Endothelial cell of umbilical vein (primary cell): ENCODE measurements at regions not wholly inside any gene's neighbourhood (a gene's known extent, or its start where the extent isn't known, plus 50 kb on each side); places are given as distances from the start of the nearest gene placed in this dataset.
"Not testable (repeated sequence)": the region's sequence is repeated elsewhere in the genome, so short reads cannot be mapped to it uniquely, and the experiment has no call there.

Source experiments
- BruUV-seq: library from RNA; stranded (reverse); fragments of 400-500 nt; replicated peaks from 2 replicates; lab custom pipeline; 2021; lab: Mats Ljungman, UMichigan
- CTCF ChIA-PET: fragments of 300-600, 350-600 bp; sonication (Branson Sonifier 250); formaldehyde crosslinking; loops from one replicate; lab custom pipeline; 2021; ENCODE audit warnings: antibody characterized with exemption, inconsistent platforms; lab: Charles Lee
- POLR2A ChIA-PET: fragments of 300-600, 350-600 bp; sonication (Branson Sonifier 250); formaldehyde crosslinking; loops from one replicate; lab custom pipeline; 2021; ENCODE audit warnings: antibody characterized with exemption, inconsistent platforms; lab: Charles Lee
- DNase-seq: peaks from one replicate; pipeline ENCODE4 v3.0.0-alpha.2; 2011; ENCODE audit warnings: low read depth, low spot score
- FAIRE-seq: peaks from 2 replicates; lab custom pipeline; 2011; peaks lifted over from hg19 to GRCh38; lab: Jason Lieb, UNC
- H2AFZ ChIP-seq: 2 replicates; pipeline ENCODE4 v1.6.0; 2012; ENCODE audit warnings: low read depth, low read length, control low read depth, inconsistent platforms
- H3K27ac ChIP-seq: 2 replicates; pipeline ENCODE4 v1.5.1; 2011; ENCODE audit warnings: low read depth, mild to moderate bottlenecking, control low read depth, low read length, moderate library complexity; ENCODE audit not compliant: insufficient read depth
- H3K27me3 ChIP-seq, 2 experiments: 2 replicates each; pipeline versions ENCODE4 v1.6.0 to v1.6.1; 2011; ENCODE audit warnings: low read length in 2 of 2, mixed read lengths in 1 of 2; ENCODE audit not compliant: control insufficient read depth in 2 of 2, insufficient read depth in 2 of 2
- H3K36me3 ChIP-seq, 2 experiments: 2 replicates in 1 of 2; 3 replicates in 1 of 2; pipeline ENCODE4 v1.5.1; 2011; ENCODE audit warnings: low read length in 2 of 2, mild to moderate bottlenecking in 1 of 2, moderate library complexity in 1 of 2; ENCODE audit not compliant: control insufficient read depth in 2 of 2, insufficient read depth in 2 of 2; ENCODE audit errors: extremely low read depth in 1 of 2
- H3K4me1 ChIP-seq: 3 replicates; pipeline ENCODE4 v1.5.1; 2011; ENCODE audit warnings: mild to moderate bottlenecking, low read length; ENCODE audit not compliant: control insufficient read depth, insufficient read depth; ENCODE audit errors: extremely low read depth
- H3K4me2 ChIP-seq: 2 replicates; pipeline ENCODE4 v1.6.1; 2011; ENCODE audit warnings: low read length, control low read depth, mixed read lengths; ENCODE audit not compliant: insufficient read depth
- H3K4me3 ChIP-seq, 3 experiments: fragments of 200-600 bp in 1 of 3; sonication (generic), shearing (Covaris generic) in 1 of 3; replicated peaks in 1 of 3; 2 replicates each; pipeline ENCODE4 v1.5.1; 2011 to 2016; ENCODE audit warnings: control low read depth in 3 of 3, low read length in 3 of 3, mild to moderate bottlenecking in 2 of 3, inconsistent platforms in 1 of 3, low read depth in 1 of 3, moderate library complexity in 1 of 3; ENCODE audit not compliant: insufficient read depth in 1 of 3
- H3K79me2 ChIP-seq: 2 replicates; pipeline ENCODE4 v1.6.0; 2012; ENCODE audit warnings: low read length, inconsistent platforms; ENCODE audit not compliant: control insufficient read depth, insufficient read depth
- H3K9ac ChIP-seq: replicated peaks from 2 replicates; pipeline ENCODE3; 2011; ENCODE audit warnings: low read length, control low read depth; ENCODE audit not compliant: insufficient read depth; ENCODE audit errors: extremely low read depth
- H3K9me1 ChIP-seq: replicated peaks from 3 replicates; pipeline ENCODE4 v1.6.0; 2011; ENCODE audit warnings: mild to moderate bottlenecking, low read length; ENCODE audit not compliant: control insufficient read depth, insufficient read depth; ENCODE audit errors: extremely low read depth
- H3K9me3 ChIP-seq: replicated peaks from 2 replicates; pipeline ENCODE4 v1.5.1; 2012; ENCODE audit warnings: low read length, inconsistent platforms; ENCODE audit not compliant: control insufficient read depth, insufficient read depth
- H4K20me1 ChIP-seq: replicated peaks from 2 replicates; pipeline ENCODE3; 2011; ENCODE audit warnings: mild to moderate bottlenecking, low read length; ENCODE audit not compliant: control insufficient read depth, insufficient read depth; ENCODE audit errors: extremely low read depth
- dilution Hi-C: fragments of 300-500 bp; cut with MboI; formaldehyde crosslinking; loops from one replicate; pipeline ENCODE4 v1.15.0; 2019; ENCODE audit warnings: low sequenced_read_pairs; ENCODE audit not compliant: extremely low pct_ligation_motif_present
- intact Hi-C: fragments of 100-400 bp; cut with micrococcal nuclease; formaldehyde crosslinking; loops from one replicate; pipeline ENCODE4 v1.10.0; 2022

DNA sequence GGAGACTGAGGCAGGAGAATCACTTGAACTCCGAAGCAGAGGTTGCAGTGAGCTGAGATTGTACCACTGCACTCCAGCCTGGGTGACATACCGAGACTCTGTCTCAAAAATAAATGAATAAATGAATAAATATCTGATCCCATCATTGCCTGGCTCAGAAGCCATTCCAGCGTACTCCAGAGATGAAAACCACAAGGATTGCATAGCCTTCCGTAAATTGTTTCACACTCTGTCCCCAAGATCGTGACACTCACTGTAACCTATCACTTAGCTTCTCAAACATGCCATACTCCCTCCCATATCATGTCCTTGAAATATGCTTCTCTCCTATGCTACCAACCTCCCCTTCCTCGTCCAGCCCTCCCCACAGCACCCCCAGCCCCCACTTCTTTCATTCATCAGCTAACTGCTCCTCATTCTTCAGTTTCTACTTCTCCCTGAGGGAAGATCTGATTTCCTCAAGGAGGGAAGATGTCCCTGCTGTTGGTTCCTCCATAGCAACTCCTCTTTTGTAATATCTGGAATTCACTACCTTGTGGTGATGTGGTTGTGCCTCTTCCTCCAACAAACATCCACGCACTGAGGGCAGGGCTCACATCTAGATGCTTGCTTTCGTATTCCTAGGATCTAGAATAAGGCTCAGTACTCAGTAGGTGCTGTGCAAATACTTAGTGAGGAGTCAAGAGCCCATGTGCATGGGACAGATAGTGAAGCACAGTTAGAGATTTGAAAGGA, 744.9 kb upstream of the TPTE start:
- FAIRE-seq, DNase-seq, BruUV-seq, H3K27me3 ChIP-seq, H3K27ac ChIP-seq, H4K20me1 ChIP-seq, POLR2A ChIA-PET, H3K4me3 ChIP-seq, intact Hi-C loops, H3K4me2 ChIP-seq, H3K9me1 ChIP-seq, H3K79me2 ChIP-seq, H3K36me3 ChIP-seq, dilution Hi-C loops, H3K4me1 ChIP-seq, CTCF ChIA-PET, H2AFZ ChIP-seq, H3K9ac ChIP-seq: not testable (repeated sequence)
- peaks cover 26% of the 10 kb centered on the region for H3K9me3 ChIP-seq

DNA sequence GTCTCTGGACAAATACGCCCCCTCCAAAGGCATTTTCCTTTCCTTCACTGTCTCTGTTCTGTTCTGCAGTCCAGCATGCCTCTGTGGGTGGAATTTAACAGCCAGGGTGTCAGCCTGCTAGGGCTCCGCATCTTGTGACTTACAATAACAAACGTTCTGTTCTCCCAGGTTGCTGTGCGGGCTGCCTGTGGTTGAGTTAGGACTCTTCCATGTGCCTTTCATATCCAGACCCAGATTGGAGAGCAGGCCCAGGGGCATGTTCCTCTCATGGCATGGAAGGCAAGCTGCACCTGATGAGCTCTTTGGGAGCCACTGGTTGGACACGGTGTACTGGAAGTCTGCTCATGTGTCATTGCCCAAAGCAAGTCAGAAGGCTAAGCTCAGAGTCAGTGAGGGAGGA, 742.8 kb upstream of the TPTE start:
- CTCF ChIA-PET, H3K4me3 ChIP-seq, FAIRE-seq, H4K20me1 ChIP-seq, BruUV-seq, POLR2A ChIA-PET, H2AFZ ChIP-seq, H3K27me3 ChIP-seq, H3K9me1 ChIP-seq, DNase-seq, H3K4me1 ChIP-seq, H3K9ac ChIP-seq, dilution Hi-C loops, H3K36me3 ChIP-seq, H3K27ac ChIP-seq, intact Hi-C loops, H3K79me2 ChIP-seq, H3K4me2 ChIP-seq: not testable (repeated sequence)
- H3K9me3 ChIP-seq: peaks cover 19% of the 10 kb centered on the region
